Stimulated activated CD4-positive, alpha-beta T cell treated with anti-CD3 and anti-CD28 coated beads, Interleukin-2, amount 100 ng/mL, for 48 hours (primary cell): ENCODE measurements at regions not wholly inside any gene's neighbourhood (a gene's known extent, or its start where the extent isn't known, plus 50 kb on each side); places are given as distances from the start of the nearest gene placed in this dataset.
A peak's percentile ranks its signal among the peaks of the same experiment; 100 is the strongest.

Experiments used
- DNase-seq, 2 donors: peaks; one replicate each; pipeline ENCODE4 v3.0.0-alpha.2; 2020

GRCh38 chr14:54322246-54322645 is 74.6 kb upstream of the CDKN3 start:
- no peak for DNase-seq

- no peak for DNase-seq
Measured at GRCh38 chr14:54322701-54323337, 74.0 kb upstream of the CDKN3 start.

GRCh38 chr14:54325766-54326165 is 71.0 kb upstream of the CDKN3 start:
- no peak for DNase-seq

GRCh38 chr14:54329082-54329695 is 67.6 kb upstream of the CDKN3 start:
- peak in 1 of 2 donors; percentile 4 for DNase-seq

GRCh38 chr14:54330876-54331275 is 65.9 kb upstream of the CDKN3 start:
- DNase-seq, result no peak

- no peak for DNase-seq
Measured at GRCh38 chr14:54331516-54331915, 65.3 kb upstream of the CDKN3 start.

GRCh38 chr14:54332490-54332889 is 64.3 kb upstream of the CDKN3 start:
- no peak for DNase-seq

GRCh38 chr14:54333511-54333910 is 63.3 kb upstream of the CDKN3 start:
- no peak for DNase-seq

- DNase-seq, result no peak
Measured at GRCh38 chr14:54335569-54336155, 61.1 kb upstream of the CDKN3 start.

- no peak for DNase-seq
Measured at GRCh38 chr14:54337314-54337713, 59.5 kb upstream of the CDKN3 start.

- DNase-seq, result no peak
Measured at GRCh38 chr14:54338696-54339317, 58.0 kb upstream of the CDKN3 start.

- DNase-seq, result no peak
Measured at GRCh38 chr14:54339771-54340170, 57.0 kb upstream of the CDKN3 start.

GRCh38 chr14:54342806-54343205 is 54.0 kb upstream of the CDKN3 start:
- DNase-seq, result no peak

- no peak for DNase-seq
Measured at GRCh38 chr14:54343272-54344121, 53.3 kb upstream of the CDKN3 start.

GRCh38 chr14:54344445-54344844 is 52.4 kb upstream of the CDKN3 start:
- DNase-seq, result no peak

GRCh38 chr14:54346257-54346656 is 50.5 kb upstream of the CDKN3 start:
- no peak for DNase-seq
